OCI-LY1 (cell line): ENCODE measurements at regions not wholly inside any gene's neighbourhood (a gene's known extent, or its start where the extent isn't known, plus 50 kb on each side); places are given as distances from the start of the nearest gene placed in this dataset.

ENCODE experiments used
- EZH2 ChIP-seq: fragments of 200-600 bp; sonication (generic), shearing (Covaris generic); IDR thresholded peaks from 2 replicates; pipeline ENCODE4 v1.8.0; 2017; ENCODE audit warnings: borderline replicate concordance, mixed run types, mild to moderate bottlenecking, antibody characterized with exemption, low read length, moderate library complexity, mixed read lengths
- TF ChIP-seq, protein P1 (sequence below): fragments of 200-600 bp; sonication (generic), shearing (Covaris generic); IDR thresholded peaks from 2 replicates; pipeline ENCODE4 v1.5.1; 2017; ENCODE audit warnings: mild to moderate bottlenecking, antibody characterized with exemption, low read length, moderate library complexity, mixed read lengths

DNA sequence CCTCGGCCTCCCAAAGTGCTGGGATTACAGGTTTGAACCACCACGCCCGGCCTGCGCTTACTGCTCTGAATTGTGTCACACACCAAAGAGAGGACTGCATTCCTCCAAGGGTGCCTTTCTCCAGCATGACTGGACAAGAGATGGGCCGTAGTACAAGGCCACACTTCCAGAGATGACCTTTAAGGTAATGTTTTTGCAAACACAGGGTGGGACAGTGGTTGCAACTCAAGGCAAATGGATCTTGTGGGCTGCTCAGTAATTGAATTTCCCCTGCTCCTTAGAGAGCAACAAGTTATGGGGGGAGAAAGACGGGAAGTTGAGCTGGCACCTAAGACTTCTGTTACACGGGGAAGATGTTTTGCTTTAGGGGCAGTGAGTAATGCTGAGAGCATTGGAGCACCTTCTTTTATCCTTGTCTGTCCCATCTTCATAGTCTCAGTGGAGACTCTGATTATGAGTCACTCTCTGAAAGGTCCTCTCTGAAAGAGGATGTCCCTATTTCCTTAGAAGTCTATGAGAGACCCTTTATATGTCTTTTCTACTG, 66.3 kb downstream of the C11orf91 start:
- TF ChIP-seq, protein P1, sequence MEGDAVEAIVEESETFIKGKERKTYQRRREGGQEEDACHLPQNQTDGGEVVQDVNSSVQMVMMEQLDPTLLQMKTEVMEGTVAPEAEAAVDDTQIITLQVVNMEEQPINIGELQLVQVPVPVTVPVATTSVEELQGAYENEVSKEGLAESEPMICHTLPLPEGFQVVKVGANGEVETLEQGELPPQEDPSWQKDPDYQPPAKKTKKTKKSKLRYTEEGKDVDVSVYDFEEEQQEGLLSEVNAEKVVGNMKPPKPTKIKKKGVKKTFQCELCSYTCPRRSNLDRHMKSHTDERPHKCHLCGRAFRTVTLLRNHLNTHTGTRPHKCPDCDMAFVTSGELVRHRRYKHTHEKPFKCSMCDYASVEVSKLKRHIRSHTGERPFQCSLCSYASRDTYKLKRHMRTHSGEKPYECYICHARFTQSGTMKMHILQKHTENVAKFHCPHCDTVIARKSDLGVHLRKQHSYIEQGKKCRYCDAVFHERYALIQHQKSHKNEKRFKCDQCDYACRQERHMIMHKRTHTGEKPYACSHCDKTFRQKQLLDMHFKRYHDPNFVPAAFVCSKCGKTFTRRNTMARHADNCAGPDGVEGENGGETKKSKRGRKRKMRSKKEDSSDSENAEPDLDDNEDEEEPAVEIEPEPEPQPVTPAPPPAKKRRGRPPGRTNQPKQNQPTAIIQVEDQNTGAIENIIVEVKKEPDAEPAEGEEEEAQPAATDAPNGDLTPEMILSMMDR, result no peak
- no peak for TF ChIP-seq EZH2
